8988T (cell line): ENCODE measurements at regions not wholly inside any gene's neighbourhood (a gene's known extent, or its start where the extent isn't known, plus 50 kb on each side); places are given as distances from the start of the nearest gene placed in this dataset.

Experiments used
- DNase-seq: peaks from one replicate; pipeline ENCODE4 v3.0.0; 2011

DNA sequence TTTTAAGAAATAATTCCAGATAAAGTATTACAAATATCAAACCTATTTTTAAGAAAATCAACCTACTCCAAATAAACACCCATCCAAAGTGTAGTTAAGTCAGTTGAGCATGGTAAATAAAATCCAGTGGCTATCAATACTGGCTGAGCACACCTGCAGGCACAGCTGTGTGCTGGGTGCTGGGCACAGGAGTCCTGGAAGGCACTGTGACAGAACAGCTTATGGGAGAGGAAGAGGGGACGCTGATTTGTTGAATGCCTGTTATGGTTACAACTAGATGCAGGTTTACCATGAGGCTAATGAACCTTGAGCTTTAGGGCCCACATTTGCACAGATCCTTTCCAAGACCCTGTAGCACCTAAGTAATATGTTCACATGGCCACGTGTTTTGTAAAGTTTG is 202.7 kb downstream of the MTX2 start:
- DNase-seq: no peak

GRCh38 chr2:176473177-176473576 is 203.9 kb downstream of the MTX2 start:
- DNase-seq: no peak

GRCh38 chr2:176473851-176474250 is 204.6 kb downstream of the MTX2 start:
- no peak for DNase-seq

- no peak for DNase-seq
Observed at GRCh38 chr2:176477336-176477735, 208.1 kb downstream of the MTX2 start.

GRCh38 chr2:176479961-176480360 is 210.7 kb downstream of the MTX2 start:
- DNase-seq: no peak

- DNase-seq: no peak
Observed at GRCh38 chr2:176482107-176482506, 212.9 kb downstream of the MTX2 start.

GRCh38 chr2:176483476-176483875 is 214.2 kb downstream of the MTX2 start:
- DNase-seq: no peak

GRCh38 chr2:176483901-176484568 is 214.8 kb downstream of the MTX2 start:
- DNase-seq: no peak

DNA sequence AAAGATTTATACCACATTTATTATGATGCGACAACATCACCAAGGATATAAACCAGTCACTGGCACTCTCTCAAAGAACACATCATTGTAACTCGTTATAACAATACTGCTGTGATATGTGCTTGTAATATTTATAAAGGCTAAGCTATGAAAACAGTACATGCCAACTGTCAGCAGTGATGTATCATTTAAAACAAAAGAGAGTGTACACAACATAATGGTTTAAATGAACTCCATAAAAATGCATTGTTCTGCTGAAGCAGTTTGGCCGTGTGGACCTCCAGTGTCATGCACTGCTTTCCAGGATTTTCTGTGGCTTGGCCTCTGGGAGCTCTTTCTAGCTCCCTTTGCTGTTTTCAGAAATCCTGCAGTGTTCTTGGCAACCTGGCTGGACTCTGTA is 215.6 kb downstream of the MTX2 start:
- no peak for DNase-seq

DNA sequence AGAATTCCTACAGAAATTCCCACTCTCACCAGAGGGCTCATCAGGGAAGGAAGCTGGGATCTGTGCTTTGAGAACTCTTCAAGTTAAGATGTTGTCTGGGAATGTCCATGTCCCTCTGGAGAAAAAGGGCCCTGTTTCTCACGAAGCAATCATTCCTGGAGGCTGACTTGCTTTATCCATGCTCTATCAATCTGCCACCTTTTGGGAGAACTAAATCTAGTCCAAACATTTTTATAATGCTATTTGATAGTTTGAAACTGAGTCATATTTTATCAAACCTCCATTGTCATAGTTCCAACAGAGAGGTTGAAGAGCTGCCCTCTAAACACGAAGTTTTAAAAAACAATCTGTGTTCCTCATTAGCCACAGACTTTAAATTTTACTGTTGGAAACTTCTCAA is 219.2 kb downstream of the MTX2 start:
- no peak for DNase-seq

GRCh38 chr2:176490061-176490861 is 221.0 kb downstream of the MTX2 start:
- no peak for DNase-seq

DNA sequence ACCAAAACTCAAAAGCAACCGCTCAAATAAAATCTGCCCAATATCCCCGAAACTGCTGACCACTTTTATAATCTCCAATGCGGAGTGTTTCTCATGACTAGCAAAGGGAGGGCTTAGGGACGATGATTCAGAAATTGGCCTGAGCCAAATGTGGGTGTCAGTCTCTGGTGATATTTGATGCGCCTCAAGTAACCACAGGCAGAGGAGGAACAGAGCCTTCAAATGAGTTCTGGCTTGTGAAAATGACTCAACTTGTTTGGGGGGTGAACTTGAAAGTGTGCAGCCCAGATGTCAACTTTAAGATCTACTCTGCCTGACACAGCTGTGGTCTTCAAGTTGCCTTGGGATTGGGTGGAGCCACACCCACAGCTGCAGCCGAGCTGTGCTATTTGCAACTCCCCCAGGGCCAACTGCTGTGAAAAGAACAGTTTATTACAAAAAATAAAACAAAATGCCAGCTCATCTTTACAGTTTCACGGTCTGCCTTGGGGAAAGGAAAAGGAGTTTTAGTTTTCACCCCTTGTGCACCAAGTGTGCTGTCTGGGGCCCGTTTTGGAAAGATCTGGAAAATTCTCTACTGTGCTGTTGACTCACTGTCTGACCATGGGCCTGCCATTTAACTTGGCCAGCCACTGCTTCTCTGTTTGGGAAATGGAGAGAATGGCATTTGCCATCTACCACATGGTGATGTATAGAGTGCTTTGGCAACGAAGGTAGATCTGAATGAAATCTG is 222.1 kb downstream of the MTX2 start:
- no peak for DNase-seq

DNA sequence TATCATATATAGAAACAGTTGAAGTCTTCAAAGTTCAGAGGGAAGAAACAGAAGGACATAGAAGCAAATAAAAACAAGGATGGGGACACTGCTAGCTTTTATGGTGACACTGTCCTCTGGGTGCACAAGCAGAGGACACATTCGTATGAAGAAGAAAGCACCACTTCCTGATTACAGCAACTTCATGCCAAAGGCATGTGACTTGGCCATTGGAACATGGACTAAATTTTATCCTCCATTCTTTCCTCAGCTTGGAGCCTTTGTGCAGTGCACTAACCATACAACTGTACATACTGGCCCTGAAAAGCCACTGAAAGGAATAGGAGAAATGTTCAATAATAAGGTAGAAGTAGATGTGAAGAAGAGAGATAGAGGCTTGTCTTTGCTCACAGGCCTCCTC is 223.3 kb downstream of the MTX2 start:
- no peak for DNase-seq

DNA sequence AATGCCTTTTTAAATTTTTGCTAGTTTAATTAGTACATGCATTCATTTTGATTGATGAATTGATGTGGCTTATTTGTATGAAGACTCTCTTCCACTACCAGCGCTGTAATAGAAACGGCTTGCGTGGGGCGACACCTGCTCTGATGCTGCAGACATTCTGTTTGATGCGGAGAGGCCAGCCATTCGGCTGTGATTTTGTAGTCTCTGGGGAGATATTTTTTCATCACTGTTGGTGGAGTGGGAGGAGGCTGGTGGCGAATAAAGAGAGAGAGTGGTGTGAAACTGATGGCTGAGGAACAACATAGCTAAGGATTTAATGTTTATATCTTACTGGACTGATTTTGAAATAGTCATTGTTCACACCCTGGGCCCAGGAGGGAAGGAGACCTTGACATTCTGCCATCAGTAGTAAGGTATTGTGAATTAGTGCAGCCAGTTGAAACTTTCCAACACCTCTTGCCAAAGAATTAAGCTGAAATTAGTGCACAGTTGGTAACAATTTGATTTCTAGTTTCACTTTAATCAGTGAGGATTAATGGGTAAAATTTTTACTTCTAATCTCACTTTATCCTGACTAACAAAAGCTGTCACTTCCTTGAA is 224.1 kb downstream of the MTX2 start:
- DNase-seq: no peak

GRCh38 chr2:176493909-176494308 is 224.7 kb downstream of the MTX2 start:
- no peak for DNase-seq

GRCh38 chr2:176494949-176495353 is 225.7 kb downstream of the MTX2 start:
- no peak for DNase-seq

DNA sequence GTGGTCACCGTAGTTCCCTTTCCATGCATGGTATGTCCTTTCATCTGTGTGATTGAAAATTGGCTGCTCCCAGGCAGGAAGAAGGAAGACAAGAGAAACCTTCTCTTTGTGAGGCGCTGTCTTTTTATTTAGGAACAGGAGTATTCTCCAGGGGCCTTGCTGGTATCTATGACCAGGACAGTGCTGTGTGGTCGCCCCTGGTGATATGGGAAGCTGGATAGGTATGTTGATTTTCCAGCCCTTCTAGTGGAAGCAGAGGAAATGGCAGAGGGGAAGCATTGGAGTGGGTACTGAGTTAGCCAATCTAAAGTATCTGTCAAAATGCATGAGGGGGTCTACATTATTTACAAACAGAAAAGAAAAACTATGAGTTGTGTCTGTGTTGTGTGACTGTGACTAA is 226.6 kb downstream of the MTX2 start:
- no peak for DNase-seq

DNA sequence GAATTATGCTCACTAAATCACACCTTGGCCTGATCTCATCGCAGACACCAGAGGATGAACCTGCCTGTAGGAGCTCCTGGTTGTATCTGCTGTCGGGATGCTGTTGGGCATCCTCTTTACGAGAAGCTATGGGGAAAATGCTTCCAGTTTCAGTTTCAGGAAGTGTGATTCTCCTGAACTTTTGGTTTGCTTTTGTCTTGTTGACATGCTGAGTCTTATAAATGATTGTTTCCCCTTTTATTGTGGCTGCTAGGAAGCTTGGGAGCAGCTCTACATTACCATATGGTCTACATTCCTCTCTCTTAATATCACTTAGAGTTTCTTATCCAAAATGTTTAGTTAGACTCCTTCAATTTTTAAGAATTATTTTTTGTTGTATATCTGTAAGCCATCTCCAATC is 227.5 kb downstream of the MTX2 start:
- no peak for DNase-seq

DNA sequence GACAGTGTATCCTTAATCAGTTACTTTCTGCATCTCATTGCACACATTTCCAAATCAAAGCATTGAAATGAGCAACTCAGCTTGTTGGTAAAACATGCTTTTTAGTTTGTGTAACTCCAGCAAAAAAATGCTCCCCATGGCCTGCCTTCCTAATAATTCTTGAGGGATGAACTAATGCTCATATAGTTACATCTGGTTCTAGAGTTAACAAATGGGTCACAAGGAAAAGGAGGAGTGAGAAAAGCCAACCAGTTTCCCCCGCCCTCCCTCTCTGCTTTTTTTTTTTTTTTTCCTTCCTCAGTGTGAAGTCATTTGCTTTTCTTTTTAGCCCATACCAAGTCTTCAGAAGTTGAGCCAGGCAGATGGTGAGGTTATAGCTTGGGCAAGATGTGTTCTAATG is 231.7 kb downstream of the MTX2 start:
- DNase-seq: no peak

DNA sequence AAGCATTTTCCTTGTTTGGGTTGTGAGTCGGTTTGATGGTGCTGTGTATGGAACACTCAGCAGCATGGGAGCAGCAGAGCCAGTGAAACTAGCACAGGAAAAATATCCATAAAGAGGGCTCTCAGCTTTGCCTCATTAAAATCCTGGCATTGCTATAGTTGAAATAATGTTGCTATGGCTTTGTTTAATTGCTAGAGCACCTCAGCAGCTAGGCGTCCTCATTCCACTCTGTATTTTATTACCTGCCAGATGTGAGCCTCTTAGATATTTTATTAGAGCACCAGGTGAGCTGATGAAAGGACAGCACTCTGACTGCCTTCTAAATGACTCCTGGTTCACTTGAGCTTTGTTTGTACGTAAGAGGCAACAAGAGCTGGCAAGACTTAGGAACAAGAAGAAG is 232.4 kb downstream of the MTX2 start:
- DNase-seq: no peak

GRCh38 chr2:176502619-176503018 is 233.4 kb downstream of the MTX2 start:
- no peak for DNase-seq

GRCh38 chr2:176503776-176504175 is 234.5 kb downstream of the MTX2 start:
- DNase-seq: no peak

DNA sequence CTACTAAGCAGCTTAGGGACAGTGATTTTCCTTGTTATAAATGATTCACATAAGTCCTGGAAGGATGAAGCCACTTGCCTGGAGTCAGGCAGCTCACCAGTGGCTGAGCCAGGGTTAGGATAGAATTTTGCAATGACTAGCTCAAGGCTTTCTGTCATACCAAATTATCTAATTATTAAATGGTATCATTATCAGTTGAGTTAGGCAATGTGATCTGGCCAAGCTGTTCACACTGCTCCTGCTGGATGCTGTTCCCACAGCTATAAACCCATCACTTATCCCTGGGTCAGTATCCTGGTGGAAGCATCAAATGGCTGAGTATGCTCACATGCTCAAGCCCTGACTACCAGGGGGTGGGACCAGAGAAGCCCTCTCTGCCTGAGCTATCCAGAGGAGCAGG is 235.2 kb downstream of the MTX2 start:
- no peak for DNase-seq

DNA sequence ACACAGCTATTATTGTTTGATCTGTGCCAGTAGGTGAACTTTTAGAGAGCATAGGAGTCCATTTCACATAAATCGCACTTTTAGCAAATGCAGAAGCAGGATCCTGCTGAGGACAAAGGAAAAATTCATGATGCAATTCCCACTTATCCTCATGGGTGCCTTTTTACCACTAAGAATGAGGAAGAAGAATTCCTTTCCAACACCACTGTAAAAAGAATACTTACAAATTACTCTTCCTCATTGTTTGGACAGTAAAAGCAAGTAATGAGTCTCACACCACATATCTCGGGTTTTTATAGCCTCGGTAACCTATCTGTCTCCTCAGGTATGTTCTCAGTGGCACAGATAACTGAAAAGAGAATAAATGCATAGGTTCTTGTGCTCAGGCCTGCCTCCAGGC is 238.5 kb downstream of the MTX2 start:
- no peak for DNase-seq
